CD8-positive, alpha-beta memory T cell (primary cell): ENCODE measurements at regions not wholly inside any gene's neighbourhood (a gene's known extent, or its start where the extent isn't known, plus 50 kb on each side); places are given as distances from the start of the nearest gene placed in this dataset.
A peak's percentile ranks its signal among the peaks of the same experiment; 100 is the strongest.

Source experiments
- CTCF ChIA-PET: fragments of 350-600 bp; sonication (Branson Sonifier 250); formaldehyde crosslinking; loops from one replicate; lab custom pipeline; 2021; ENCODE audit warnings: antibody characterized with exemption; lab: Charles Lee
- POLR2A ChIA-PET: fragments of 350-600 bp; sonication (Branson Sonifier 250); formaldehyde crosslinking; loops from one replicate; lab custom pipeline; 2021; ENCODE audit warnings: antibody characterized with exemption; lab: Charles Lee
- DNase-seq, 5 donors: peaks; one replicate each; pipeline versions ENCODE4 v3.0.0 to v3.0.0-alpha.2; 2020 to 2022; ENCODE audit warnings: mixed read lengths in 1 of 5
- H3K27ac ChIP-seq: one replicate; pipeline ENCODE4 v1.7.0; 2013; ENCODE audit warnings: low read depth, mild to moderate bottlenecking, low read length, moderate library complexity
- H3K27me3 ChIP-seq: 2 replicates; pipeline ENCODE4 v1.7.0; 2013; ENCODE audit warnings: low read length, mild to moderate bottlenecking; ENCODE audit not compliant: insufficient read depth, poor library complexity, severe bottlenecking
- H3K36me3 ChIP-seq: 2 replicates; pipeline ENCODE4 v1.7.0; 2013; ENCODE audit warnings: mild to moderate bottlenecking, low read length, moderate library complexity; ENCODE audit not compliant: insufficient read depth
- H3K4me1 ChIP-seq: 2 replicates; pipeline ENCODE4 v1.7.0; 2013; ENCODE audit warnings: mild to moderate bottlenecking, low read length, moderate library complexity; ENCODE audit not compliant: insufficient read depth
- H3K4me3 ChIP-seq: 2 replicates; pipeline ENCODE4 v1.7.0; 2013; ENCODE audit warnings: mild to moderate bottlenecking, low read length
- H3K9me3 ChIP-seq: 2 replicates; pipeline ENCODE4 v1.7.0; 2013; ENCODE audit warnings: mild to moderate bottlenecking, low read length
- H3K27ac Mint-ChIP-seq, 8 donors: one replicate each; pipeline ENCODE4 v1.8.0; 2020 to 2021; ENCODE audit warnings: mixed read lengths in 8 of 8, mild to moderate bottlenecking in 6 of 8, inconsistent platforms in 3 of 8, moderate library complexity in 3 of 8
- H3K27me3 Mint-ChIP-seq, 2 donors: one replicate each; pipeline ENCODE4 v1.8.0; 2020 to 2021; ENCODE audit warnings: mixed read lengths in 2 of 2, mild to moderate bottlenecking in 1 of 2, moderate library complexity in 1 of 2
- H3K36me3 Mint-ChIP-seq, 3 donors: one replicate each; pipeline ENCODE4 v1.8.0; 2020 to 2021; ENCODE audit warnings: mixed read lengths in 3 of 3, inconsistent platforms in 1 of 3, mild to moderate bottlenecking in 1 of 3
- H3K4me1 Mint-ChIP-seq, 3 donors: one replicate each; pipeline ENCODE4 v1.8.0; 2020 to 2021; ENCODE audit warnings: mixed read lengths in 3 of 3, inconsistent platforms in 1 of 3, mild to moderate bottlenecking in 1 of 3
- H3K4me3 Mint-ChIP-seq, 7 donors: one replicate each; pipeline ENCODE4 v1.8.0; 2020 to 2021; ENCODE audit warnings: mixed read lengths in 7 of 7, mild to moderate bottlenecking in 6 of 7, moderate library complexity in 4 of 7, inconsistent platforms in 2 of 7
- H3K9me3 Mint-ChIP-seq, 5 donors: one replicate each; pipeline ENCODE4 v1.8.0; 2020 to 2022; ENCODE audit warnings: mixed read lengths in 5 of 5, mild to moderate bottlenecking in 3 of 5, moderate library complexity in 2 of 5, inconsistent platforms in 1 of 5

- no peak overlapping the region for H3K27ac Mint-ChIP-seq
- H3K27ac ChIP-seq: no peak overlapping the region
- H3K9me3 Mint-ChIP-seq: peaks cover 0 to 4% (median 0%) of the 10 kb centered on the region in 5 donors
- DNase-seq: no peak
- H3K36me3 Mint-ChIP-seq: no peaks in the 10 kb centered on the region
- no peaks in the 10 kb centered on the region for H3K4me1 ChIP-seq
- H3K27me3 ChIP-seq: no peaks in the 10 kb centered on the region
- peaks cover 0 to 4% of the 10 kb centered on the region in 2 donors for H3K27me3 Mint-ChIP-seq
- H3K4me1 Mint-ChIP-seq: no peaks in the 10 kb centered on the region
- ChIA-PET CTCF (no interaction called here), POLR2A (no interaction called here)
- H3K36me3 ChIP-seq: no peaks in the 10 kb centered on the region
- H3K4me3 ChIP-seq: no peak overlapping the region
- no peak overlapping the region for H3K4me3 Mint-ChIP-seq
- H3K9me3 ChIP-seq: no peaks in the 10 kb centered on the region
Observed at GRCh38 chr2:120932472-120932871, 196.8 kb downstream of the GLI2 start.

- Mint-ChIP-seq H3K4me1 (no peaks in the 10 kb centered on the region), H3K27ac (no peak overlapping the region), H3K27me3 (peaks cover 0 to 4% of the 10 kb centered on the region in 2 donors), H3K36me3 (no peaks in the 10 kb centered on the region), H3K4me3 (no peak overlapping the region), H3K9me3 (peaks cover 0 to 4% (median 0%) of the 10 kb centered on the region in 5 donors)
- Histone ChIP-seq H3K27me3 (no peaks in the 10 kb centered on the region), H3K4me1 (no peaks in the 10 kb centered on the region), H3K4me3 (no peak overlapping the region), H3K36me3 (no peaks in the 10 kb centered on the region), H3K27ac (no peak overlapping the region), H3K9me3 (no peaks in the 10 kb centered on the region)
- CTCF ChIA-PET: no interaction called here
- POLR2A ChIA-PET: no interaction called here
- no peak for DNase-seq
Observed at GRCh38 chr2:120932881-120933280, 197.2 kb downstream of the GLI2 start.

GRCh38 chr2:120933693-120934573 is 198.3 kb downstream of the GLI2 start:
- ChIA-PET CTCF (no interaction called here), POLR2A (no interaction called here)
- H3K27ac ChIP-seq: no peak overlapping the region
- Mint-ChIP-seq H3K4me3 (peak overlapping the region in 1 of 7 donors; percentile 6), H3K27me3 (peaks cover 0 to 4% of the 10 kb centered on the region in 2 donors), H3K9me3 (peaks cover 0 to 4% (median 0%) of the 10 kb centered on the region in 5 donors), H3K4me1 (no peaks in the 10 kb centered on the region), H3K27ac (no peak overlapping the region), H3K36me3 (no peaks in the 10 kb centered on the region)
- no peaks in the 10 kb centered on the region for H3K27me3 ChIP-seq
- H3K4me3 ChIP-seq: no peak overlapping the region
- DNase-seq: no peak
- H3K9me3 ChIP-seq: no peaks in the 10 kb centered on the region
- H3K36me3 ChIP-seq: no peaks in the 10 kb centered on the region
- no peaks in the 10 kb centered on the region for H3K4me1 ChIP-seq

- DNase-seq: no peak
- CTCF ChIA-PET: no interaction called here
- peaks cover 0 to 4% of the 10 kb centered on the region in 2 donors for H3K27me3 Mint-ChIP-seq
- H3K36me3 Mint-ChIP-seq: no peaks in the 10 kb centered on the region
- peaks cover 0 to 4% (median 0%) of the 10 kb centered on the region in 5 donors for H3K9me3 Mint-ChIP-seq
- POLR2A ChIA-PET: no interaction called here
- H3K27ac Mint-ChIP-seq: no peak overlapping the region
- no peak overlapping the region for H3K4me3 Mint-ChIP-seq
- Histone ChIP-seq H3K27me3 (no peaks in the 10 kb centered on the region), H3K4me3 (no peak overlapping the region), H3K36me3 (no peaks in the 10 kb centered on the region), H3K27ac (no peak overlapping the region), H3K9me3 (no peaks in the 10 kb centered on the region), H3K4me1 (no peaks in the 10 kb centered on the region)
- no peaks in the 10 kb centered on the region for H3K4me1 Mint-ChIP-seq
Observed at GRCh38 chr2:120934574-120935338, 199.1 kb downstream of the GLI2 start.

- Mint-ChIP-seq H3K9me3 (peaks cover 0 to 4% (median 0%) of the 10 kb centered on the region in 5 donors), H3K27me3 (peaks cover 0 to 4% of the 10 kb centered on the region in 2 donors), H3K4me3 (no peak overlapping the region), H3K36me3 (no peaks in the 10 kb centered on the region), H3K4me1 (no peaks in the 10 kb centered on the region), H3K27ac (no peak overlapping the region)
- H3K27me3 ChIP-seq: no peaks in the 10 kb centered on the region
- no peaks in the 10 kb centered on the region for H3K4me1 ChIP-seq
- no peaks in the 10 kb centered on the region for H3K36me3 ChIP-seq
- H3K4me3 ChIP-seq: no peak overlapping the region
- H3K27ac ChIP-seq: no peak overlapping the region
- no peak for DNase-seq
- no peaks in the 10 kb centered on the region for H3K9me3 ChIP-seq
- POLR2A ChIA-PET: no interaction called here
- CTCF ChIA-PET: no interaction called here
Observed at GRCh38 chr2:120935339-120936313, 200.0 kb downstream of the GLI2 start.

- Histone ChIP-seq H3K36me3 (no peaks in the 10 kb centered on the region), H3K4me3 (no peak overlapping the region), H3K27ac (no peak overlapping the region), H3K27me3 (no peaks in the 10 kb centered on the region), H3K9me3 (no peaks in the 10 kb centered on the region), H3K4me1 (no peaks in the 10 kb centered on the region)
- H3K36me3 Mint-ChIP-seq: no peaks in the 10 kb centered on the region
- peaks cover 0 to 4% of the 10 kb centered on the region in 2 donors for H3K27me3 Mint-ChIP-seq
- no peak overlapping the region for H3K4me3 Mint-ChIP-seq
- POLR2A ChIA-PET: no interaction called here
- peaks cover 0 to 4% (median 0%) of the 10 kb centered on the region in 5 donors for H3K9me3 Mint-ChIP-seq
- no peak for DNase-seq
- CTCF ChIA-PET: no interaction called here
- H3K27ac Mint-ChIP-seq: no peak overlapping the region
- H3K4me1 Mint-ChIP-seq: no peaks in the 10 kb centered on the region
Observed at GRCh38 chr2:120936476-120937334, 201.0 kb downstream of the GLI2 start.

GRCh38 chr2:120937686-120938044 is 202.0 kb downstream of the GLI2 start:
- H3K9me3 Mint-ChIP-seq: peaks cover 0 to 2% (median 0%) of the 10 kb centered on the region in 5 donors
- H3K27ac Mint-ChIP-seq: no peak overlapping the region
- no peak for DNase-seq
- CTCF ChIA-PET: no interaction called here
- no peak overlapping the region for H3K4me3 Mint-ChIP-seq
- no peak overlapping the region for H3K27ac ChIP-seq
- no peaks in the 10 kb centered on the region for H3K4me1 ChIP-seq
- no peaks in the 10 kb centered on the region for H3K4me1 Mint-ChIP-seq
- no peaks in the 10 kb centered on the region for H3K36me3 Mint-ChIP-seq
- no peaks in the 10 kb centered on the region for H3K9me3 ChIP-seq
- no peaks in the 10 kb centered on the region for H3K27me3 Mint-ChIP-seq
- no peaks in the 10 kb centered on the region for H3K27me3 ChIP-seq
- H3K4me3 ChIP-seq: no peak overlapping the region
- no peaks in the 10 kb centered on the region for H3K36me3 ChIP-seq
- POLR2A ChIA-PET: no interaction called here
